Cardiac septum (tissue), 1 donor: ENCODE measurements at regions not wholly inside any gene's neighbourhood (a gene's known extent, or its start where the extent isn't known, plus 50 kb on each side); places are given as distances from the start of the nearest gene placed in this dataset.
A peak's percentile ranks its signal among the peaks of the same experiment; 100 is the strongest.

Experiments used
- DNase-seq: peaks from one replicate; pipeline ENCODE4 v3.0.0-alpha.2; 2020; ENCODE audit warnings: low spot score
- intact Hi-C: fragments of 100-400 bp; cut with DNase I; formaldehyde crosslinking; loops from one replicate; pipeline ENCODE4 v1.14.0; 2022
- donor health status: DM: no; HTN: no; CAD: no.

- DNase-seq, result no peak
- intact Hi-C loops, result loop anchor here (5.0 kb wide), 1 partner anchor 48 kb away; no protein-coding TSS in a partner anchor
Measured at GRCh38 chr17:77420095-77420803, 279.5 kb downstream of the SEC14L1 start.

DNA sequence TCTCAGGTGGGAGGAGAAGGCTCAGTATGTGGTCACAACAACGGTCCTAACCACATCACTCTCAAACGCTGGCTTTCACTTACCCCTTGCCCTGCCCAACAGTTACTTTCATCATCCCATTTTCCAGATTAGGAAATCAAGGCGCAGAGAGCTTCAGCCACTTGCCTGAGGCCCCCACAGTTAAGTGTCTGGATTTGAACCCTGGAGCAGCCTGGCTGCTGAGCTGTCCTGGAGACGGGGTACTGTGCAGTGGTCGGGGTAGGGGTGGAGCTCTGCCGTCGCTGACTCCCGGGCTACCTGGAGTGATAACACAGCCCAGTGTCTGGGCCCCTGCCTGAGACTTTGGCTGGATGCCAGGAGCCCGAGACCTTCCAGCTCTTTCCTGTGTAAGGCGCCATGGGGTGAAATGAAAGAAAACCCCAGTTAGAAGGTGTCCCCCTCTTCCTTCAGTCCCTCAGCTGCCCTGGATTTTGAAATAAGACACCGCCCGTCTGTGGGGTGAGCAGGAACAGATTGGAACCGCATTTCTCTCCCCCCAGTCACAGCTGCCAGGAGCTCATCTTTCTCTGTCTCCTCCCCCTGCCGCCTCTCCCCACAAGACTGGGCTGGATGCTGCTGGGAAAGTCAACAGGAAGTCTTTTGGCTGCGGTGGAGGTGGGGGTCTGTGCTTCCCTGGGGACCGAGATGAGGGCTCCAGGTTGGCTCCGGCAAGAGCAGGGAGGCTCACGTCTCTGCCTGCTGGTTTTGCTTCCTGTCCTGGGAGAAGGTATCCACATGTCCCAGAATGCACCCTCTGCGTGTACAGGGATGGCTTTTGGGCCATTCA, 280.2 kb downstream of the SEC14L1 start:
- intact Hi-C loops, result loop anchor here (5.0 kb wide), 1 partner anchor 49 kb away; no protein-coding TSS in a partner anchor
- DNase-seq, result no peak

- intact Hi-C loops, result loop anchor here (5.0 kb wide), 1 partner anchor 49 kb away; no protein-coding TSS in a partner anchor
- DNase-seq, result no peak
Measured at GRCh38 chr17:77421630-77421972, 280.8 kb downstream of the SEC14L1 start.

- DNase-seq, result no peak
- intact Hi-C loops, result loop anchor here (5.0 kb wide), 1 partner anchor 50 kb away; no protein-coding TSS in a partner anchor
Measured at GRCh38 chr17:77422104-77422747, 281.5 kb downstream of the SEC14L1 start.

GRCh38 chr17:77422748-77423113, 282.0 kb downstream of the SEC14L1 start:
- DNase-seq, result no peak
- intact Hi-C loops, result loop anchor here (5.0 kb wide), 1 partner anchor 50 kb away; no protein-coding TSS in a partner anchor

GRCh38 chr17:77423589-77424451, 283.1 kb downstream of the SEC14L1 start:
- intact Hi-C loops, result loop anchor here (5.0 kb wide), 1 partner anchor 52 kb away; no protein-coding TSS in a partner anchor
- peak; percentile 90 for DNase-seq

DNA sequence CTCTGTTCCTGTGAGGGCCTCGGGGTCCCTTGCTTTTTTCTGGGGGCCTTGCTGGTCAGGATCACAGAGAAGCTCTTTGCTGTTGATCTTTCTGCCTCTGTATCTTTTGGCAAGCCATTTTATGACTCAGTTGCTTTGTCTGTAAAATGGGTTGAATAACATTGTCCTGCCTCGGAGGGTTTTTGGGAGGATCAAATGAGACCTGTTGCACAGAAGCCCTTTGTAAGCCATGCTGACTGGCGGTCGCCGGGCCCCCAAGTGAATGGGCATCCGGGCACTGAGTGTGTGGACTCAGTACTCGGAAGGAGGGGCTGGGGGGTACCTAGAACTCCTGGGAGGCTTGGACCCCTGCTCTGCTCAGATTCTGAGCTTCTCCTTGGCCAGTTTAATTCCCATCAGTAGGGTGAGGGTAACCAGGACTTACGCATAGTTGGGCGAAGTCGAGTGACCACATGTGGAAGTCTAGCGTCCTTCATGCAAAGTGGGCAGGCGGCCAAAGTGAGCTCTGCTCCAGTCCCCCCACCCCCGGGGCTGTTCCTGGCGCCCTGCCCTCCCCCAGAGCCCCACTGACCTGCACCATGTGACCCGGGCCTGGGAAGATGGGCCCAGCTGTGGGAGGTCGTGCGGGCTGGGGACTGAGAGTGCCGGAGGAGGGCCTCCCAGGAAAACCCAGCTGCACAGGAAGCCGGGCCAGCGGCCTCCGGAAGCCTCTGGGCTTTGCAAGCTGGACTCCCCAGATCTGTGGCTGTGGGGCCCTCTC, 284.0 kb downstream of the SEC14L1 start:
- intact Hi-C loops, result loop anchor here (5.0 kb wide), 2 partner anchors 32 to 52 kb away; no protein-coding TSS in a partner anchor

GRCh38 chr17:77425348-77425747, 284.6 kb downstream of the SEC14L1 start:
- intact Hi-C loops, result loop anchor here (5.0 kb wide), 1 partner anchor 33 kb away; no protein-coding TSS in a partner anchor

More for the DNA sequence above, 284.0 kb downstream of the SEC14L1 start:
- DNase-seq, result peak; percentile 88

DNA sequence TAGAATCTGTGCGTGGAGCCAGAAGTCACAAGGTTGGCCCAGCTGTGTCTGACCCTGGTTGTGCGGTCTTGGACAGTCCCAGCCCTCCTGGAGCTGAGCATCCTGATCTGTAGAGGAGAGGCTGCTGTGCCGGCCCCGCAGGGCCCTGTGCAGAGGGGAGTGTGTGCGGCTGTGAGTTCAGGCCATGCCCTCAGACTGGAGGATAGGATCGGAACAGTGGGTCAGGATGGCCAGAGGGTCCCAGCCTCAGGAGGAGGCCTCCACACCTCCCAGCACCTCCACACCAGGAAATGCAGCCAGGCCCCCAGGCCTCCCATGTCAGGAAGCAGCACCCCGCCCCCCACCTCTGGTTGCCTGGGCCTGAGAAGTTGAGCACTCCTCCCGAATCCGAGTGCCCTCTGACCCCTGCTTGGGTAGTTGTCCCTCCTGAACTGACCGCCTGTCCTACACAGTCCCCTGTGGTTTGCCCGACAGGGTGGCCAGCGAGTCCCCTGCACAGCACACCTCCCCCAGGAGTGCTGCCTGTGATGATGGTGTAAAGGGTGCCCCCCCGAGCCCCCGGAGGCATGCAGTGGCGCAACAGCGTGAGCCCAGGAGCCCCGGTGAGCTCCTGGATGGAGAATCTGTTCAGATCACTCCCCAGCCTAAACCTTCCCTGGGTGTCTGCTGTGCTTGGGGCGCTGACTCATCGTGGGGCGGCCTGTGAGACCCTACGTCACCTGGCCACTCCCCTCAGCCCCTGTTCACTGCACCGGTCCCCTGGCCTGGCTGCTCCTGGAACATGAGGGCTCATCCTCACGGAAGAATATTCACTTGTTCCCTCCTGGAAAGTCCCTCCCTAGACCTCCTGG, 285.2 kb downstream of the SEC14L1 start:
- intact Hi-C loops, result loop anchor here (2.0 to 5.0 kb wide), 2 partner anchors 17 to 34 kb away; no protein-coding TSS in a partner anchor
- peak; percentile 76 for DNase-seq

More at GRCh38 chr17:77425348-77425747, 284.6 kb downstream of the SEC14L1 start:
- no peak for DNase-seq

DNA sequence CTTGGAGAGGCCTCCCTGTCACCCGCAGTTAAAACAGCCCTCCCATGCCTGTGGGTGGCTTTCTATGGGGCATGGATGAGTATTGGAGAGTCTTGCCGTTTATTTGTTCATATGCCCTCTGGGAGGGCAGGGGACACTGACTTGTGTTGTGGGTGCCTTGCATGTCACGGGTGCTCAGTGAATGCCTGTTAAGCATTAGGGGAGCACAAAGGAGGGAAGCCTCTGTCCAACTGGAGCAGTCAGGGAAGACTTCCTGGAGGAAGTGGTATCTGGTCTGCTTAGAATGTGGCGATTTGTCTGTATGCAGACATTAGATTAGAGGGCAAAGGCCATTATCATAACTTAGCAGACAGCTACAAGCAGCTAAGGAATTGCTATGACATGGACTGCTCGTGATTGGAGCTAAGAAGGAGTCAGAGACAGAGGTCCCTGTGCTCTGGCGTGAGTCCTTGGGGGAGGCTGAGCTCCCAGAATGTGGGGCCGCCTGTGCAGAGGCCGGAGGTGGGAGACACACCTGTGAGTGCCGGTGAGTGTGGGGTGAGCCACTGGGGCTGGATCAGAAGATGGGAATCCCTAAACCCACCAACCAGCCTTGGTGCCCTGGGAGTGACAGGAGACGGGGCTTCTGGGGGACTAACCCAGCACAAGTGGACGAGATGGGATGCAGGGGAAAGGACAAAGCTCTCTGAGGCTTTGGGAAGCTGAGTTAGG, 286.1 kb downstream of the SEC14L1 start:
- DNase-seq, result peak; percentile 74
- intact Hi-C loops, result loop anchor here (2.0 to 5.0 kb wide), 2 partner anchors 18 to 35 kb away; no protein-coding TSS in a partner anchor

DNA sequence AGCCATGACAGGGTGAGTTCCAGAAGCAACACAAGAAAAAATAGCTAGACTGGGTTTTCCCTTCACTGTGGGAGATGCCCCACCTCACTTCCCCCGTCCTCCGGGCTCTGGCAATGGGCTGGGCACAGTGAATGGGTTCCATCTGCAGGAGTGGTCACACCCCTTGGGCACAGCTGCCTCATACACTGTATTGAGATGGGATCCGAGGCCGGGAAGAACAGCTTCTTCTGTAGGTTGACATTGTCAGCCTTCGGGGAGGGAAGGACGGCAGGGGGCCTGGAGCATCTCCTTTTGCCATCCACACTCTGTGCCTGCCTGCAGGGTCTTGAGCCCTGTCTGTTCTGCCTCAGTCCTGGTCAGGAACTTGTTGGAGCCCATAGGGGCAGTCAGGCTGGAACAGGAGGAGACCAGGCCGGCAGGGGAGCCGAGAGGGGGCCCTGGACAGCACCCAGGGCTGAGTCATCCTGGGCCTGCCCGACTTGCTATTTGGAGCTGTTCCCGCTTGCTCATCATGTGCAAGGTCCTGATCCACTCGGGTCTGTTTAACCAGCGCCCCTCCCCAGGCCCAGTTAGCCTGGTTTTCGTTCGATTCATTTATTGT, 286.7 kb downstream of the SEC14L1 start:
- intact Hi-C loops, result loop anchor here (2.0 to 5.0 kb wide), 2 partner anchors 19 to 35 kb away; no protein-coding TSS in a partner anchor
- DNase-seq, result peak; percentile 84

- intact Hi-C loops, result loop anchor here (5.0 kb wide), 1 partner anchor 36 kb away; no protein-coding TSS in a partner anchor
- DNase-seq, result peak; percentile 80
Measured at GRCh38 chr17:77428020-77428748, 287.4 kb downstream of the SEC14L1 start.

GRCh38 chr17:77428749-77429368, 288.1 kb downstream of the SEC14L1 start:
- no peak for DNase-seq
- intact Hi-C loops, result loop anchor here (5.0 kb wide), 1 partner anchor 37 kb away; no protein-coding TSS in a partner anchor

DNA sequence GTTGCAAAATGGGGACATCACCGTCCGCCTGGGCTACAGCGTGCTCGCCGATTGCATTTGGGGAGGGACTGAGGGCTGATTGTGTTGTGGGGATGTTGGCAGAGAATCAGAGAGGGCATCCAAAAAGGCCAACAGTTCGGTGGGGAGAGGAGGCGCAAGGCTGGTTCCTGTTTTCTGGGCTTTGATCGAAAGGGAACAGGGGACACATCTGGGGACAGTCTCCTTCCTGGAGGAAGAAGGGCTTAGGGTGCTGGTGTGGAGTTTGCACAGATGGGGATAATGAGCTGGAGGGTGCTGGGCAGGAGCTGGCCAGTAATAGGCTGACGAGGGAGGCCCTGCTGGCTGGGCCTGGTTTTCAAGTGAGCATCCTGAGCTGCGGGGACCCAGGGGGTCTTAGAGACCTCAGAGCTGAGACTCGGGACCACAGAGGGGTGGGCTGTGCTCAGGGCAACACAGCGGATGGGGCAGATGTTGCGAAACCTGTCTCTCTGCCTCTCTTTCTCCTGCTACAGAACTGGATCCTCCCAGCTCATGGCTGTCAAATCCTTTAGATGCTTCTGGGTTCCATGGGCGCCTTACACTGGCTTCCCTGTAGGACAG, 288.7 kb downstream of the SEC14L1 start:
- DNase-seq, result peak; percentile 74
- intact Hi-C loops, result loop anchor here (5.0 kb wide), 1 partner anchor 37 kb away; no protein-coding TSS in a partner anchor
